PC-9 (cell line): ENCODE measurements at regions not wholly inside any gene's neighbourhood (a gene's known extent, or its start where the extent isn't known, plus 50 kb on each side); places are given as distances from the start of the nearest gene placed in this dataset.

Experiments
- BruUV-seq: library from RNA; stranded (reverse); fragments of 400-500 nt; replicated peaks from 2 replicates; lab custom pipeline; 2021; lab: Mats Ljungman, UMichigan
- CTCF ChIA-PET: fragments of 300-600 bp; sonication (Branson Sonifier 250); formaldehyde crosslinking; loops from one replicate; lab custom pipeline; 2022; ENCODE audit warnings: antibody characterized with exemption; lab: Charles Lee
- POLR2A ChIA-PET: fragments of 300-600 bp; sonication (Branson Sonifier 250); formaldehyde crosslinking; loops from one replicate; lab custom pipeline; 2022; ENCODE audit warnings: antibody characterized with exemption; ENCODE audit not compliant: unreplicated experiment; lab: Charles Lee
- DNase-seq, 2 experiments: peaks; one replicate each; pipeline versions ENCODE4 v3.0.0 to v3.0.0-alpha.2; 2015 to 2022; ENCODE audit warnings: mixed read lengths in 1 of 2
- H2AFZ ChIP-seq: fragments of 200-600 bp; sonication (generic); 2 replicates; pipeline ENCODE4 v1.8.1; 2017; ENCODE audit warnings: antibody characterized with exemption
- H3F3A ChIP-seq: fragments of 200-600 bp; sonication (generic); 2 replicates; pipeline ENCODE4 v1.8.1; 2017; ENCODE audit warnings: antibody characterized with exemption, mild to moderate bottlenecking, low read depth; ENCODE audit not compliant: insufficient read depth
- H3K27ac ChIP-seq: fragments of 200-600 bp; sonication (generic); 2 replicates; pipeline ENCODE4 v1.6.1; 2016; ENCODE audit warnings: mixed run types
- H3K27me3 ChIP-seq: fragments of 200-600 bp; sonication (generic); 2 replicates; pipeline ENCODE4 v1.6.1; 2016; ENCODE audit warnings: low read depth, mixed run types; ENCODE audit not compliant: insufficient read depth
- H3K36me3 ChIP-seq: fragments of 200-600 bp; sonication (generic); 2 replicates; pipeline ENCODE4 v1.6.1; 2016; ENCODE audit warnings: low read depth, mixed run types
- H3K4me1 ChIP-seq: fragments of 200-600 bp; sonication (generic); replicated peaks from 2 replicates; pipeline ENCODE4 v1.6.1; 2016; ENCODE audit warnings: mixed run types; ENCODE audit not compliant: insufficient read depth
- H3K4me2 ChIP-seq: fragments of 200-600 bp; sonication (generic); 2 replicates; pipeline ENCODE4 v1.6.1; 2017; ENCODE audit warnings: mixed run types
- H3K4me3 ChIP-seq: fragments of 200-600 bp; sonication (generic); 2 replicates; pipeline ENCODE4 v1.6.1; 2016; ENCODE audit warnings: mixed run types
- H3K79me2 ChIP-seq: fragments of 200-600 bp; sonication (generic); 2 replicates; pipeline ENCODE4 v1.6.1; 2017; ENCODE audit warnings: low read depth, mixed run types
- H3K9me2 ChIP-seq: fragments of 200-600 bp; sonication (generic); 2 replicates; pipeline ENCODE4 v1.8.1; 2017; ENCODE audit warnings: mild to moderate bottlenecking; ENCODE audit not compliant: insufficient read depth
- H3K9me3 ChIP-seq: fragments of 200-600 bp; sonication (generic); 2 replicates; pipeline ENCODE4 v1.8.1; 2016; ENCODE audit warnings: low read depth; ENCODE audit not compliant: insufficient read depth
- H4K20me1 ChIP-seq: fragments of 200-600 bp; sonication (generic); 2 replicates; pipeline ENCODE4 v1.8.1; 2017; ENCODE audit not compliant: insufficient read depth
- CTCF ChIP-seq: fragments of 200-600 bp; sonication (generic); conservative IDR thresholded peaks from 2 replicates; pipeline ENCODE4 v1.6.1; 2017; ENCODE audit warnings: mixed run types, antibody characterized with exemption, mild to moderate bottlenecking, moderate library complexity
- EZH2 ChIP-seq: fragments of 200-600 bp; sonication (generic); IDR thresholded peaks from 2 replicates; pipeline ENCODE4 v1.8.0; 2017; ENCODE audit warnings: antibody characterized with exemption, low read depth
- intact Hi-C: fragments of 100-400 bp; cut with micrococcal nuclease; formaldehyde crosslinking; loops from one replicate; pipeline ENCODE4 v1.10.0; 2022; ENCODE audit not compliant: unreplicated experiment

GRCh38 chr13:80860845-80861244, 519.9 kb upstream of the SPRY2 start:
- Histone ChIP-seq H3K4me3 (no peak overlapping the region), H3K9me2 (no peaks in the 10 kb centered on the region), H3K27ac (no peak overlapping the region), H3K36me3 (no peaks in the 10 kb centered on the region), H3K27me3 (no peaks in the 10 kb centered on the region), H3K4me1 (no peaks in the 10 kb centered on the region), H4K20me1 (no peaks in the 10 kb centered on the region), H3K9me3 (no peaks in the 10 kb centered on the region), H2AFZ (no peak overlapping the region), H3K79me2 (no peaks in the 10 kb centered on the region), H3K4me2 (no peak overlapping the region), H3F3A (no peaks in the 10 kb centered on the region)
- POLR2A ChIA-PET = no interaction called here
- DNase-seq = no peak
- no TSS peak for BruUV-seq
- intact Hi-C loops = no loop called here
- TF ChIP-seq CTCF (no peak), EZH2 (no peak)
- CTCF ChIA-PET = no interaction called here

- H3K4me3 ChIP-seq = no peak overlapping the region
- H3F3A ChIP-seq = no peaks in the 10 kb centered on the region
- ChIA-PET CTCF (no interaction called here), POLR2A (no interaction called here)
- no peaks in the 10 kb centered on the region for H3K27me3 ChIP-seq
- no peaks in the 10 kb centered on the region for H3K9me2 ChIP-seq
- no peaks in the 10 kb centered on the region for H3K4me1 ChIP-seq
- H4K20me1 ChIP-seq = no peaks in the 10 kb centered on the region
- no peak overlapping the region for H3K4me2 ChIP-seq
- BruUV-seq = no TSS peak
- intact Hi-C loops = no loop called here
- H2AFZ ChIP-seq = no peak overlapping the region
- no peak for DNase-seq
- H3K36me3 ChIP-seq = no peaks in the 10 kb centered on the region
- H3K27ac ChIP-seq = no peak overlapping the region
- TF ChIP-seq EZH2 = no peak
- TF ChIP-seq CTCF = no peak
- no peaks in the 10 kb centered on the region for H3K79me2 ChIP-seq
- no peaks in the 10 kb centered on the region for H3K9me3 ChIP-seq
These were observed 517.2 kb upstream of the SPRY2 start for GRCh38 chr13:80858131-80858530.

GRCh38 chr13:80857321-80857720, 516.4 kb upstream of the SPRY2 start:
- Histone ChIP-seq H3K27me3 (no peaks in the 10 kb centered on the region), H4K20me1 (no peaks in the 10 kb centered on the region), H3K4me2 (no peak overlapping the region), H3K4me3 (no peak overlapping the region), H3K9me3 (no peaks in the 10 kb centered on the region), H3K79me2 (no peaks in the 10 kb centered on the region), H3K4me1 (no peaks in the 10 kb centered on the region), H3K36me3 (no peaks in the 10 kb centered on the region), H3F3A (no peaks in the 10 kb centered on the region), H3K27ac (no peak overlapping the region), H3K9me2 (no peaks in the 10 kb centered on the region), H2AFZ (no peak overlapping the region)
- POLR2A ChIA-PET = no interaction called here
- no peak for DNase-seq
- BruUV-seq = no TSS peak
- TF ChIP-seq EZH2 (no peak), CTCF (no peak)
- intact Hi-C loops = no loop called here
- CTCF ChIA-PET = no interaction called here
